Neural progenitor cell (in vitro differentiated cells): ENCODE measurements at regions not wholly inside any gene's neighbourhood (a gene's known extent, or its start where the extent isn't known, plus 50 kb on each side); places are given as distances from the start of the nearest gene placed in this dataset.

ENCODE experiments used
- EZH2 ChIP-seq: fragments of 200-600 bp; sonication (generic); IDR thresholded peaks from 2 replicates; pipeline ENCODE4 v1.6.1; 2017; ENCODE audit warnings: antibody characterized with exemption, mild to moderate bottlenecking, moderate library complexity
- EZH2phosphoT487 ChIP-seq: fragments of 200-600 bp; sonication (generic); IDR thresholded peaks from 2 replicates; pipeline ENCODE4 v1.6.1; 2017; ENCODE audit warnings: antibody characterized with exemption
- TF ChIP-seq, protein P1 (sequence below): fragments of 200-600 bp; sonication (generic); IDR thresholded peaks from 2 replicates; pipeline ENCODE4 v1.5.1; 2017; ENCODE audit warnings: antibody characterized with exemption, mild to moderate bottlenecking

DNA sequence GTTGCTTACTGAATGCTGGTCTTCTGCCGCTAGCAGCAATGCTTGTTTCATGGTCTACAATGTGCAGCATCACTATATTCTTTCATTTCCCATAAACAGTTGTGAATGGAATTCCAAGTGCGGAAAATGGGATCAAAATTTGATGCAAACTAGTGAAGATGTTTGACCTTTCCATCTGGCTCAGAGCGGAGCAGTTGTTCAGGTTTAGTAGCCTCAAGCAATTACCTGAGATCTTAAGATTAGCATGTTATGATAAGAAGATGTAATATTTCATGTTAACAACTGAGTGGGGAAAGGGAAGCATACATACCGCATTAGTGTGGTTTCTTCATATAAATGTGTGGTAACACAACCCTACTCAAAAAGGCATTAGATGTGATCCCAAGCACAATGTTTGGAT, 221.1 kb upstream of the CFAP20DC start:
- TF ChIP-seq, protein P1, sequence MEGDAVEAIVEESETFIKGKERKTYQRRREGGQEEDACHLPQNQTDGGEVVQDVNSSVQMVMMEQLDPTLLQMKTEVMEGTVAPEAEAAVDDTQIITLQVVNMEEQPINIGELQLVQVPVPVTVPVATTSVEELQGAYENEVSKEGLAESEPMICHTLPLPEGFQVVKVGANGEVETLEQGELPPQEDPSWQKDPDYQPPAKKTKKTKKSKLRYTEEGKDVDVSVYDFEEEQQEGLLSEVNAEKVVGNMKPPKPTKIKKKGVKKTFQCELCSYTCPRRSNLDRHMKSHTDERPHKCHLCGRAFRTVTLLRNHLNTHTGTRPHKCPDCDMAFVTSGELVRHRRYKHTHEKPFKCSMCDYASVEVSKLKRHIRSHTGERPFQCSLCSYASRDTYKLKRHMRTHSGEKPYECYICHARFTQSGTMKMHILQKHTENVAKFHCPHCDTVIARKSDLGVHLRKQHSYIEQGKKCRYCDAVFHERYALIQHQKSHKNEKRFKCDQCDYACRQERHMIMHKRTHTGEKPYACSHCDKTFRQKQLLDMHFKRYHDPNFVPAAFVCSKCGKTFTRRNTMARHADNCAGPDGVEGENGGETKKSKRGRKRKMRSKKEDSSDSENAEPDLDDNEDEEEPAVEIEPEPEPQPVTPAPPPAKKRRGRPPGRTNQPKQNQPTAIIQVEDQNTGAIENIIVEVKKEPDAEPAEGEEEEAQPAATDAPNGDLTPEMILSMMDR = no peak
- TF ChIP-seq EZH2 (no peak), EZH2phosphoT487 (no peak)
